ENCODE measurements at regions not wholly inside any gene's neighbourhood (a gene's known extent, or its start where the extent isn't known, plus 50 kb on each side); places are given as distances from the start of the nearest gene placed in this dataset.

- TF ChIP-seq CTCF (conservative IDR thresholded peaks at IDR 0.05; ENCODE audit: low read depth, low read length), result no peak
- no peak for TF ChIP-seq EZH2 (IDR thresholded peaks at IDR 0.05; ENCODE audit: low read length, unreplicated experiment)
- no peak for TF ChIP-seq EZH2phosphoT487 (IDR thresholded peaks at IDR 0.05; ENCODE audit: borderline replicate concordance, low read length)
Measured at GRCh38 chr3:150096700-150097587, 126.2 kb upstream of the PFN2 start.
